Esophagus muscularis mucosa (tissue), 4 donors: ENCODE measurements at regions not wholly inside any gene's neighbourhood (a gene's known extent, or its start where the extent isn't known, plus 50 kb on each side); places are given as distances from the start of the nearest gene placed in this dataset.

Source experiments
- DNase-seq: peaks from one replicate; pipeline ENCODE4 v3.0.0-alpha.2; 2017; ENCODE audit errors: extremely low spot score
- H3K27ac ChIP-seq, 4 donors: fragments of 200-600 bp; sonication (generic); replicated peaks in 1 of 4; 1 replicate in 3 of 4; 2 replicates in 1 of 4; pipeline ENCODE4 v1.5.1; 2016 to 2019; ENCODE audit warnings: mild to moderate bottlenecking in 1 of 4
- H3K27me3 ChIP-seq, 4 donors: fragments of 200-600 bp; sonication (generic); one replicate each; pipeline versions ENCODE4 v1.5.1 to v1.6.0; 2016 to 2019
- H3K36me3 ChIP-seq, 4 donors: fragments of 200-600 bp; sonication (generic); one replicate each; pipeline ENCODE4 v1.5.1; 2016 to 2019
- H3K4me1 ChIP-seq, 4 donors: fragments of 200-600 bp; sonication (generic); one replicate each; pipeline ENCODE4 v1.5.1; 2016 to 2019
- H3K4me3 ChIP-seq, 4 donors: fragments of 200-600 bp; sonication (generic); 1 replicate in 2 of 4; 2 replicates in 2 of 4; pipeline ENCODE4 v1.5.1; 2016 to 2019; ENCODE audit warnings: mild to moderate bottlenecking in 4 of 4, moderate library complexity in 1 of 4
- H3K9me3 ChIP-seq, 4 donors: fragments of 200-600 bp; sonication (generic); 1 replicate in 3 of 4; 2 replicates in 1 of 4; pipeline ENCODE4 v1.5.1; 2016 to 2019
- EP300 ChIP-seq: sonication (generic); formaldehyde crosslinking; IDR thresholded peaks from one replicate; pipeline ENCODE4 v1.6.1; 2017; ENCODE audit warnings: antibody characterized with exemption
- POLR2A ChIP-seq: fragments of 450-650 bp; IDR thresholded peaks from one replicate; pipeline ENCODE4 v1.6.1; 2017; ENCODE audit warnings: antibody characterized with exemption, moderate library complexity, mild to moderate bottlenecking, low read depth
- POLR2AphosphoS5 ChIP-seq, 2 donors: sonication (generic); formaldehyde crosslinking; IDR thresholded peaks; one replicate each; pipeline ENCODE4 v1.6.1; 2017; ENCODE audit warnings: antibody characterized with exemption in 2 of 2
- WGBS: methylation state at CpG from one replicate; pipeline ENCODE4 v1.1.5; 2018; 5-methylcytosine and 5-hydroxymethylcytosine counted together
- intact Hi-C: fragments of 100-400 bp; cut with DNase I; formaldehyde crosslinking; loops from one replicate; pipeline ENCODE4 v1.15.1; 2023
- TF ChIP-seq, protein P1 (sequence below), 3 experiments: fragments of 200-600 bp in 2 of 3; fragments of 450-650 bp in 1 of 3; sonication (generic) in 2 of 3; IDR thresholded peaks; one replicate each; pipeline ENCODE4 v1.5.1; 2017 to 2019; ENCODE audit warnings: antibody characterized with exemption in 3 of 3, mild to moderate bottlenecking in 2 of 3, moderate library complexity in 1 of 3

DNA sequence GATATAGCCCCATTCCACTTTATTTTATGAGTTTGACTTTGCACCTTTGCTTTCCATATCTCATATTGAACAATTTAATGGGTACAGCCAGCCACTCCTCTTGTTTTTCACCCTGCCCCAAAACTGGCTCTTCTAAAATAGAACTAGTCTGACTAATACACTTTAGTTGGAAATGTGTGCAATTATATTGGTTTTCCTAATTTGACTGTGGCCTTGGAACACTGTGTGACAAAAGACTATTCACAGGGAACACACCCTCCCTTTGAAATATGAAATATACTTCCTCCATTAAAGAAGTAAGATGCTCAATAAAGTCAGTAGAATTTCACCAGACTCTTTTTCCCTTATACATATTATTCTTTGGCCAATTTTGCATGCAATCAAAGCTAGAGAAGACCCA lies 218.6 kb upstream of the DCN start:
- no peak for DNase-seq
- TF ChIP-seq POLR2AphosphoS5 (IDR thresholded peaks at IDR 0.05) (no peak), EP300 (no peak), POLR2A (no peak)
- no peaks in the 10 kb centered on the region for H3K36me3 ChIP-seq
- H3K4me1 ChIP-seq = no peaks in the 10 kb centered on the region
- H3K27ac ChIP-seq = no peak overlapping the region
- intact Hi-C loops = no loop called here
- H3K4me3 ChIP-seq = no peak overlapping the region
- H3K27me3 ChIP-seq = no peaks in the 10 kb centered on the region
- H3K9me3 ChIP-seq = no peaks in the 10 kb centered on the region

DNA sequence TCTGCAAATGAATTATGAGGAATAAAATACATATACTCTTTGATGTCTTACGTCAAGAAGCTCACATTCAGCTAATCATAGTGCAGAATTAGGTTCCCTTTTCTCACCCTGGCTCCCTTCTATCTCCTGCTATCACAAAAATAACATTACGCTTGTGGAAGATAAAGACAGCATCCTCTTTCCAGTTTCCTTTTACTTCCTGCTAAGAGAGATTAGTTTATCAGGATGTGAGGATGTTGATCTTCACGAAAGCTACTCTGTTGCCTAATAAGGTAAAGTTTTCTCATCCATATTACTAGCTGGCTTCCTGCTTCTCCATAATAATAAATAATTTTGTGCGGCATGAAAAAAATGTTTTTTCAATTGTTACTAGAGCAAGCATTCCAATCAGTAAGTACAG lies 217.7 kb upstream of the DCN start:
- Histone ChIP-seq H3K27ac (no peak overlapping the region), H3K36me3 (no peaks in the 10 kb centered on the region), H3K4me1 (no peaks in the 10 kb centered on the region), H3K27me3 (no peaks in the 10 kb centered on the region), H3K9me3 (no peaks in the 10 kb centered on the region), H3K4me3 (no peak overlapping the region)
- intact Hi-C loops = no loop called here
- no peak for DNase-seq
- TF ChIP-seq, protein P1, sequence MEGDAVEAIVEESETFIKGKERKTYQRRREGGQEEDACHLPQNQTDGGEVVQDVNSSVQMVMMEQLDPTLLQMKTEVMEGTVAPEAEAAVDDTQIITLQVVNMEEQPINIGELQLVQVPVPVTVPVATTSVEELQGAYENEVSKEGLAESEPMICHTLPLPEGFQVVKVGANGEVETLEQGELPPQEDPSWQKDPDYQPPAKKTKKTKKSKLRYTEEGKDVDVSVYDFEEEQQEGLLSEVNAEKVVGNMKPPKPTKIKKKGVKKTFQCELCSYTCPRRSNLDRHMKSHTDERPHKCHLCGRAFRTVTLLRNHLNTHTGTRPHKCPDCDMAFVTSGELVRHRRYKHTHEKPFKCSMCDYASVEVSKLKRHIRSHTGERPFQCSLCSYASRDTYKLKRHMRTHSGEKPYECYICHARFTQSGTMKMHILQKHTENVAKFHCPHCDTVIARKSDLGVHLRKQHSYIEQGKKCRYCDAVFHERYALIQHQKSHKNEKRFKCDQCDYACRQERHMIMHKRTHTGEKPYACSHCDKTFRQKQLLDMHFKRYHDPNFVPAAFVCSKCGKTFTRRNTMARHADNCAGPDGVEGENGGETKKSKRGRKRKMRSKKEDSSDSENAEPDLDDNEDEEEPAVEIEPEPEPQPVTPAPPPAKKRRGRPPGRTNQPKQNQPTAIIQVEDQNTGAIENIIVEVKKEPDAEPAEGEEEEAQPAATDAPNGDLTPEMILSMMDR (IDR thresholded peaks at IDR 0.05) = no peak
- TF ChIP-seq EP300 = no peak
- TF ChIP-seq POLR2AphosphoS5 (IDR thresholded peaks at IDR 0.05) = no peak
- no peak for TF ChIP-seq POLR2A
- 62% methylated on average over 4 of the region's 4 CpGs for WGBS

DNA sequence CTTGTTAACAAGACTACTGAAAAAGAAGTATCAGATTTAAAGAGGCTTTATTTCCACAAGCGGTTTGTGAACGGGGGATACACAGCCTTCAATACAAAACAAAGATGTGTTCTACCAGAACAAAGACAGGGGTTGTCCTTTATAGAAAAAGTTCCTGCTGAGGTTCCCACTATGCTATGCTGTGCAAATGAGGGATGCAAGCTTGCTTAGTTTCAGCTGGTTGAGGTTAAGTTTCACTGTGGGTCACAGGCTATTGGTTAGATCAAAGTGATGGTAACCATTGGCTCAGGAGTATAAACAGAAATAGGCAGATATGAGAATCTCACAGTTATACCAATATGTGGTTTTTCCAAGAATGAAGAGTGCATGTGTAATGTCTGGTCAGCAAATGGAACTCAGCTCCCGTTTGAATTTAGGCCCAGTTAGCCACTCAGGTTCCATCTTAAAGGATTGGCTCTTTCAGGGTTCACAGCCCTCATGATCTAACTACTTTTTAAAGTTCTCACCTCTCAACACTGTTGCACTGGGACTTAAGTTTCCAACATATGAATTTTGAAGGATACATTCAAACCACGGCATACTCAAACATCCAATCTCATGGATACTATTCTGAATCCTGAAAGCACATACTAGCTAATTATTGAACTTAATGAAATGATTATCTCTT lies 215.4 kb upstream of the DCN start:
- H3K9me3 ChIP-seq = no peaks in the 10 kb centered on the region
- no peak overlapping the region for H3K27ac ChIP-seq
- TF ChIP-seq, protein P1 (IDR thresholded peaks at IDR 0.05) = no peak
- no peak for TF ChIP-seq EP300
- TF ChIP-seq POLR2A = no peak
- no peak for TF ChIP-seq POLR2AphosphoS5 (IDR thresholded peaks at IDR 0.05)
- 92% methylated on average over 4 of the region's 4 CpGs for WGBS
- intact Hi-C loops = no loop called here
- no peaks in the 10 kb centered on the region for H3K27me3 ChIP-seq
- no peaks in the 10 kb centered on the region for H3K36me3 ChIP-seq
- no peak for DNase-seq
- H3K4me3 ChIP-seq = no peak overlapping the region
- H3K4me1 ChIP-seq = no peaks in the 10 kb centered on the region

DNA sequence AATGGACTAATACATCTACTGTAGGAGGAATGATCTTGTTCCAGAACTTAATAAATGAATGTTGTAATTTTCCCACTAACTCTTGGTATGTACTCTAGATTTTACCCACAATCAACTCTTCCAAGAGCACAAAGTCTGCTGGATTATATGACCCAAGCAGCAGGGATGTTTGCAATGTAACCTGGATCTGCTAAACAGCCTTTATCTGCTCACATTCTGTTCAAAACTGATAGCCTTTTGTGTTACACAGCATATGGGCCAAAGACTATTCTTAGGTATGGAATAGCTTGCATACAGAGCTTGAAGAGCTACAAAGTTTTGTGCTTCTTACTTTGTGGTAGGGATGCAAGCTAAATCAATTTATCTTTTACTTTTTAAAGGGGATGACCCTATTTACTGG lies 213.7 kb upstream of the DCN start:
- peaks cover 0 to 8% (median 0%) of the 10 kb centered on the region in 4 donors for H3K9me3 ChIP-seq
- TF ChIP-seq POLR2AphosphoS5 (IDR thresholded peaks at IDR 0.05) (no peak), EP300 (no peak), POLR2A (no peak)
- TF ChIP-seq, protein P1 (IDR thresholded peaks at IDR 0.05) = no peak
- H3K4me1 ChIP-seq = no peaks in the 10 kb centered on the region
- no peaks in the 10 kb centered on the region for H3K36me3 ChIP-seq
- no peaks in the 10 kb centered on the region for H3K27me3 ChIP-seq
- no peak overlapping the region for H3K4me3 ChIP-seq
- intact Hi-C loops = no loop called here
- no peak for DNase-seq
- no peak overlapping the region for H3K27ac ChIP-seq

DNA sequence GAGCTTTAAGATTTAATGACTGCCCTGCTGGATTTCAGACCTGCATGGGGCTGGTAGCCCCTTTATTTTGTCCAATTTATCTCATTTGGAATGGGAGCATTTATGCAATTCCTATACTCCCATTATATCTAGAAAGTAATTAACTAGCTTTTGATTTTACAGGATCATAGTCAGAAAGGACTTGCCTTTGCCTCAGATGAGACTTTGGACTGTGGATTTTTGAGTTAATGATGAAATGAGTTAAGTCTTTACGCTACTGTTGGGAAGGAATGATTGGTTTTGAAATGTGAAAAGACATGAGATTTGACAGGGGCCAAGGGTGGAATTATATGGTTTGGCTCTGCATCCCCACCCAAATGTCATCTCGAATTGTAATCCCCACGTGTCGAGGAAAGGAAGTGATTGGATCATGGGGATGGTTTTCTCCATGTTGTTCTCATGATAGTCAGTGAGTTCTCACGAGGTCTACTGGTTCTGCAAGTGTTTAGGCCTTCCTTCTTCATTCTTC lies 213.1 kb upstream of the DCN start:
- no peaks in the 10 kb centered on the region for H3K27me3 ChIP-seq
- H3K9me3 ChIP-seq = peaks cover 0 to 8% (median 0%) of the 10 kb centered on the region in 4 donors
- DNase-seq = no peak
- H3K4me1 ChIP-seq = no peaks in the 10 kb centered on the region
- intact Hi-C loops = no loop called here
- TF ChIP-seq POLR2AphosphoS5 (IDR thresholded peaks at IDR 0.05) = no peak
- TF ChIP-seq POLR2A = no peak
- TF ChIP-seq, protein P1 (IDR thresholded peaks at IDR 0.05) = no peak
- TF ChIP-seq EP300 = no peak
- no peaks in the 10 kb centered on the region for H3K36me3 ChIP-seq
- H3K27ac ChIP-seq = no peak overlapping the region
- 69% methylated on average over 5 of the region's 5 CpGs for WGBS
- H3K4me3 ChIP-seq = no peak overlapping the region
